ENCODE measurements at regions not wholly inside any gene's neighbourhood (a gene's known extent, or its start where the extent isn't known, plus 50 kb on each side); places are given as distances from the start of the nearest gene placed in this dataset.

- no peak for TF ChIP-seq RAD21 (IDR thresholded peaks at IDR 0.05; ENCODE audit: low read depth)
- no peak for TF ChIP-seq EZH2 (IDR thresholded peaks at IDR 0.05)
- no peak for TF ChIP-seq YY1 (IDR thresholded peaks at IDR 0.05; ENCODE audit: extremely low read depth, insufficient replicate concordance, low read depth, low read length)
- no peak for TF ChIP-seq POLR2AphosphoS5 (IDR thresholded peaks at IDR 0.05; ENCODE audit: low read depth, low read length)
- TF ChIP-seq CTCF (IDR thresholded peaks at IDR 0.05 in 2 of 3, conservative IDR thresholded peaks at IDR 0.05 in 1 of 3; ENCODE audit: borderline replicate concordance in 1 of 3, insufficient read depth in 1 of 3, low read depth in 2 of 3, low read length in 2 of 3) = no peak
- TF ChIP-seq ATF3 (IDR thresholded peaks at IDR 0.05) = no peak
- no peak for TF ChIP-seq POLR2A (IDR thresholded peaks at IDR 0.05; ENCODE audit: borderline replicate concordance, extremely low read depth, insufficient read depth, insufficient read length)
- TF ChIP-seq REST (IDR thresholded peaks at IDR 0.05; ENCODE audit: low read depth) = no peak
- no peak for TF ChIP-seq MAX (IDR thresholded peaks at IDR 0.05)
- no peak for TF ChIP-seq ZBTB33 (IDR thresholded peaks at IDR 0.05; ENCODE audit: extremely low read depth, insufficient replicate concordance, low read length)
- TF ChIP-seq SRF (IDR thresholded peaks at IDR 0.05; ENCODE audit: low read depth) = no peak
- TF ChIP-seq SIN3A (IDR thresholded peaks at IDR 0.05; ENCODE audit: low read depth) = no peak
- TF ChIP-seq ELF1 (IDR thresholded peaks at IDR 0.05; ENCODE audit: borderline replicate concordance, low read depth) = no peak
- TF ChIP-seq CEBPB (IDR thresholded peaks at IDR 0.05; ENCODE audit: low read depth) = no peak
These were observed 231.3 kb downstream of the ATPSCKMT start for GRCh38 chr5:10018201-10019069.
